ENCODE measurements at regions not wholly inside any gene's neighbourhood (a gene's known extent, or its start where the extent isn't known, plus 50 kb on each side); places are given as distances from the start of the nearest gene placed in this dataset.

DNA sequence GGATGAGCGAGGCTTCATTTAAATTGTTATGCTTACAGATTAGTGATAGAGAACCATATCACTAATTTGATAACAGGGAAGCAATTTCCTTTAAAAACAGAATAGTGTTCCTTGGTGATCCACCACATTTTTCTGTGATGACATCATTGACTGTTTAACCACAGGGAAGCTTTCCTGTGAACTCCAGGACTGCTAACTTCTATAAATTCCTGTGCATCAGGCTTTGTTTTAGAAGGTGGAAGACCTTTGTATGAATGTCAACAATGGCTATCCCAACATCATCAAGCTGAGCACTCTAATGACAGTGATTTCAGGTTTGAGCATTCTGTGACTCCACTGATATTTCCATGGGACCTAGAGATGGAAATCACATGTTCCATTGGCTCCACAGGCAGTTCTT is 177.1 kb downstream of the RMST start:
- TF ChIP-seq, protein P1, sequence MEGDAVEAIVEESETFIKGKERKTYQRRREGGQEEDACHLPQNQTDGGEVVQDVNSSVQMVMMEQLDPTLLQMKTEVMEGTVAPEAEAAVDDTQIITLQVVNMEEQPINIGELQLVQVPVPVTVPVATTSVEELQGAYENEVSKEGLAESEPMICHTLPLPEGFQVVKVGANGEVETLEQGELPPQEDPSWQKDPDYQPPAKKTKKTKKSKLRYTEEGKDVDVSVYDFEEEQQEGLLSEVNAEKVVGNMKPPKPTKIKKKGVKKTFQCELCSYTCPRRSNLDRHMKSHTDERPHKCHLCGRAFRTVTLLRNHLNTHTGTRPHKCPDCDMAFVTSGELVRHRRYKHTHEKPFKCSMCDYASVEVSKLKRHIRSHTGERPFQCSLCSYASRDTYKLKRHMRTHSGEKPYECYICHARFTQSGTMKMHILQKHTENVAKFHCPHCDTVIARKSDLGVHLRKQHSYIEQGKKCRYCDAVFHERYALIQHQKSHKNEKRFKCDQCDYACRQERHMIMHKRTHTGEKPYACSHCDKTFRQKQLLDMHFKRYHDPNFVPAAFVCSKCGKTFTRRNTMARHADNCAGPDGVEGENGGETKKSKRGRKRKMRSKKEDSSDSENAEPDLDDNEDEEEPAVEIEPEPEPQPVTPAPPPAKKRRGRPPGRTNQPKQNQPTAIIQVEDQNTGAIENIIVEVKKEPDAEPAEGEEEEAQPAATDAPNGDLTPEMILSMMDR (IDR thresholded peaks at IDR 0.05) = no peak
- TF ChIP-seq POLR2A (IDR thresholded peaks at IDR 0.05) = no peak

Data from thyroid gland (tissue), 4 donors.